ENCODE measurements at regions not wholly inside any gene's neighbourhood (a gene's known extent, or its start where the extent isn't known, plus 50 kb on each side); places are given as distances from the start of the nearest gene placed in this dataset.

GRCh38 chr7:155975490-155975889, 163.2 kb upstream of the SHH start:
- ChIA-PET POLR2A (no interaction called here), CTCF (no interaction called here)
- TF ChIP-seq EZH2 (IDR thresholded peaks at IDR 0.05; ENCODE audit: borderline replicate concordance, insufficient read depth, low read depth, low read length, poor library complexity, severe bottlenecking) (no peak), CTCF (IDR thresholded peaks at IDR 0.05) (no peak)
- Mint-ChIP-seq H3K27ac (no peak overlapping the region), H3K4me3 (no peak overlapping the region), H3K9me3 (ENCODE audit: insufficient read depth) (no peaks in the 10 kb centered on the region), H3K27me3 (peaks cover 6% of the 10 kb centered on the region), H3K4me1 (no peaks in the 10 kb centered on the region)
- H3K4me3 ChIP-seq (ENCODE audit: control extremely low read depth in 1 of 5, extremely low read depth in 1 of 5, insufficient read depth in 1 of 5, low read depth in 2 of 5, low read length in 4 of 5): no peak overlapping the region
- 73% methylated on average over 7 of the region's 7 CpGs for WGBS (ENCODE audit: insufficient coverage)
- no peaks in the 10 kb centered on the region for H3K79me2 ChIP-seq (ENCODE audit: control insufficient read depth, insufficient read depth, low read length)
- intact Hi-C loops (cut with micrococcal nuclease): no loop called here
- no peaks in the 10 kb centered on the region for H4K20me1 ChIP-seq (ENCODE audit: control insufficient read depth, insufficient read depth, low read length, poor library complexity, severe bottlenecking)
- DNase-seq (no peak), ATAC-seq (ENCODE audit: low read depth) (no peak)
- H3K4me1 ChIP-seq (ENCODE audit: control insufficient read depth in 2 of 2, insufficient read depth in 2 of 2, low read length in 2 of 2): no peaks in the 10 kb centered on the region
- H3K4me2 ChIP-seq (replicated peaks; ENCODE audit: low read depth, low read length, poor library complexity, severe bottlenecking): no peak overlapping the region
- H3K36me3 ChIP-seq (replicated peaks in 1 of 2; ENCODE audit: control extremely low read depth in 1 of 2, control insufficient read depth in 1 of 2, extremely low read depth in 1 of 2, insufficient read depth in 2 of 2, low read length in 1 of 2): no peaks in the 10 kb centered on the region
- H3K9me3 ChIP-seq (ENCODE audit: control extremely low read depth in 1 of 3, control insufficient read depth in 2 of 3, insufficient read depth in 1 of 3, low read length in 2 of 3): no peaks in the 10 kb centered on the region
- H3K9ac ChIP-seq (ENCODE audit: low read length): no peak overlapping the region
- H3K27me3 ChIP-seq (replicated peaks in 1 of 4; ENCODE audit: control extremely low read depth in 1 of 4, control insufficient read depth in 3 of 4, insufficient read depth in 4 of 4, low read length in 3 of 4): no peaks in the 10 kb centered on the region
- no peak overlapping the region for H3K27ac ChIP-seq (ENCODE audit: low read length in 2 of 2)
- no peak overlapping the region for H2AFZ ChIP-seq (ENCODE audit: insufficient read depth, low read depth, low read length, poor library complexity, severe bottlenecking)

- ATAC-seq (ENCODE audit: low read depth) (no peak), DNase-seq (no peak)
- Histone ChIP-seq H3K27ac (ENCODE audit: low read length in 2 of 2) (no peak overlapping the region), H3K4me3 (ENCODE audit: control extremely low read depth in 1 of 5, extremely low read depth in 1 of 5, insufficient read depth in 1 of 5, low read depth in 2 of 5, low read length in 4 of 5) (no peak overlapping the region), H3K4me2 (replicated peaks; ENCODE audit: low read depth, low read length, poor library complexity, severe bottlenecking) (no peak overlapping the region), H3K27me3 (replicated peaks in 1 of 4; ENCODE audit: control extremely low read depth in 1 of 4, control insufficient read depth in 3 of 4, insufficient read depth in 4 of 4, low read length in 3 of 4) (no peaks in the 10 kb centered on the region), H3K36me3 (replicated peaks in 1 of 2; ENCODE audit: control extremely low read depth in 1 of 2, control insufficient read depth in 1 of 2, extremely low read depth in 1 of 2, insufficient read depth in 2 of 2, low read length in 1 of 2) (no peaks in the 10 kb centered on the region), H4K20me1 (ENCODE audit: control insufficient read depth, insufficient read depth, low read length, poor library complexity, severe bottlenecking) (no peaks in the 10 kb centered on the region), H3K9ac (ENCODE audit: low read length) (no peak overlapping the region), H3K9me3 (ENCODE audit: control extremely low read depth in 1 of 3, control insufficient read depth in 2 of 3, insufficient read depth in 1 of 3, low read length in 2 of 3) (no peaks in the 10 kb centered on the region), H2AFZ (ENCODE audit: insufficient read depth, low read depth, low read length, poor library complexity, severe bottlenecking) (no peak overlapping the region), H3K79me2 (ENCODE audit: control insufficient read depth, insufficient read depth, low read length) (no peaks in the 10 kb centered on the region), H3K4me1 (ENCODE audit: control insufficient read depth in 2 of 2, insufficient read depth in 2 of 2, low read length in 2 of 2) (no peaks in the 10 kb centered on the region)
- peaks cover 6% of the 10 kb centered on the region for H3K27me3 Mint-ChIP-seq
- POLR2A ChIA-PET: no interaction called here
- H3K27ac Mint-ChIP-seq: no peak overlapping the region
- H3K4me1 Mint-ChIP-seq: no peaks in the 10 kb centered on the region
- H3K9me3 Mint-ChIP-seq (ENCODE audit: insufficient read depth): no peaks in the 10 kb centered on the region
- TF ChIP-seq CTCF (IDR thresholded peaks at IDR 0.05) (no peak), EZH2 (IDR thresholded peaks at IDR 0.05; ENCODE audit: borderline replicate concordance, insufficient read depth, low read depth, low read length, poor library complexity, severe bottlenecking) (no peak)
- CTCF ChIA-PET: no interaction called here
- intact Hi-C loops (cut with micrococcal nuclease): no loop called here
- 91% methylated on average over 7 of the region's 11 CpGs for WGBS (ENCODE audit: insufficient coverage)
- H3K4me3 Mint-ChIP-seq: no peak overlapping the region
These were observed 162.1 kb upstream of the SHH start for GRCh38 chr7:155974186-155974897.

Data from B cell (primary cell).